Omental fat pad (tissue), 3 donors: ENCODE measurements at regions not wholly inside any gene's neighbourhood (a gene's known extent, or its start where the extent isn't known, plus 50 kb on each side); places are given as distances from the start of the nearest gene placed in this dataset.

Experiments used
- ATAC-seq: fragments of 150-250 bp; one replicate; pipeline ENCODE4 v1.9.1; 2016; ENCODE audit warnings: mild to moderate bottlenecking, moderate library complexity; ENCODE audit not compliant: low FRiP score
- DNase-seq: peaks from one replicate; pipeline ENCODE4 v3.0.0-alpha.2; 2019; ENCODE audit warnings: low spot score
- TF ChIP-seq, protein P1 (sequence below), 3 donors: fragments of 450-650 bp; IDR thresholded peaks; one replicate each; pipeline ENCODE4 v1.5.1; 2016 to 2017; ENCODE audit warnings: antibody characterized with exemption in 3 of 3, mild to moderate bottlenecking in 3 of 3, moderate library complexity in 2 of 3

DNA sequence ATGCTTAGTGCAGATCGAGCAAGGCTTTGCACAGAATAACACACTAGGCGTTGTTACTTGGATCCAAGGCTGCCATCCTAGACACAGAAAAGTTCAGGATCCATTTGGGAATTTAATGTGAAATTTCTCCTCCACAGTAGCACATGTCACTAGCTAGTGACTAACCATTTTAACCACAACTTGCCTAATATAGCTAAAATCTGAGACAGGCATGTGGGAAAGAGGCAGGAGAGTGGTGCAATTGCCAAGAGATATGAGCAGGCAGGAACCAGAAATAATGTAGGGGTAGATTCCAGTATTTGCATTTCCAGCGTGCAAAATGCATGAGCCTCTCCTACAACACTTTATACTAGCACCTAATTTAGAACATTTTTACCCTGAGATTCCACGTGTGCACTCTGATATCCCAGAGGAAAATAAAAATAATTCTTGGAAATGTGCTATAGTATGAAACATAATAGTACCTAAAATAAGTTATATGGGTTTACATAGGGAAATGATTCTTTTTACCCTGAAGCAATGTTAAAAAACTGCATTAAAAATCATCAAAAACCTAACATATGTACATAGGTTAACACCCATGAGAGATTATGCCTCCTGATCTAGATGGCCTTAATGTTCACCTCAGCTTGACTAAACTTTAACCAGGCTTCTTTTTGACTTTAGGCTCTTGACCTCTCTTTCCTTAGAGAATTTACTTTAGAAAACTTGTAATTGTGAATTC, 1230.6 kb upstream of the NUDT12 start:
- TF ChIP-seq, protein P1, sequence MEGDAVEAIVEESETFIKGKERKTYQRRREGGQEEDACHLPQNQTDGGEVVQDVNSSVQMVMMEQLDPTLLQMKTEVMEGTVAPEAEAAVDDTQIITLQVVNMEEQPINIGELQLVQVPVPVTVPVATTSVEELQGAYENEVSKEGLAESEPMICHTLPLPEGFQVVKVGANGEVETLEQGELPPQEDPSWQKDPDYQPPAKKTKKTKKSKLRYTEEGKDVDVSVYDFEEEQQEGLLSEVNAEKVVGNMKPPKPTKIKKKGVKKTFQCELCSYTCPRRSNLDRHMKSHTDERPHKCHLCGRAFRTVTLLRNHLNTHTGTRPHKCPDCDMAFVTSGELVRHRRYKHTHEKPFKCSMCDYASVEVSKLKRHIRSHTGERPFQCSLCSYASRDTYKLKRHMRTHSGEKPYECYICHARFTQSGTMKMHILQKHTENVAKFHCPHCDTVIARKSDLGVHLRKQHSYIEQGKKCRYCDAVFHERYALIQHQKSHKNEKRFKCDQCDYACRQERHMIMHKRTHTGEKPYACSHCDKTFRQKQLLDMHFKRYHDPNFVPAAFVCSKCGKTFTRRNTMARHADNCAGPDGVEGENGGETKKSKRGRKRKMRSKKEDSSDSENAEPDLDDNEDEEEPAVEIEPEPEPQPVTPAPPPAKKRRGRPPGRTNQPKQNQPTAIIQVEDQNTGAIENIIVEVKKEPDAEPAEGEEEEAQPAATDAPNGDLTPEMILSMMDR (IDR thresholded peaks at IDR 0.05): no peak
- ATAC-seq (no peak), DNase-seq (no peak)

DNA sequence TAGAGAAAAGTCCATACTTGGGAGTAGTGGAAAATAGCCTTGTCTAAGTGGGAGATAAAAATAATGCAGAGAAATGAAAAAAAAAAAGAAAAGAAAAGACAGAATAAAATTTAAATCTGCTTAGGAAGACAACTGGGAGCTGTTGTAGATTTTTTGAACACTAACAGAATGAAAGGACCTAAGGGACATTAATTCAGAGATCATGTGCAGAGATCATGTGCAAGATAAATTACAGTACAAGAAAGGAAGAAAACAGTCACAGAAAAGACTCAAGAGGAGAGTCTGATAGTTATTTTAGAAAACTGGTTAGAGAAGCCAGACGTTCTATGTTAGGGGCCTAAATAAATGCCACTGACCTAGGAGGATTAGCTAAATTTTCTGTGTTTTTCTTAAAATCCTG, 1226.8 kb upstream of the NUDT12 start:
- TF ChIP-seq, protein P1 (IDR thresholded peaks at IDR 0.05): no peak
- DNase-seq (no peak), ATAC-seq (no peak)

DNA sequence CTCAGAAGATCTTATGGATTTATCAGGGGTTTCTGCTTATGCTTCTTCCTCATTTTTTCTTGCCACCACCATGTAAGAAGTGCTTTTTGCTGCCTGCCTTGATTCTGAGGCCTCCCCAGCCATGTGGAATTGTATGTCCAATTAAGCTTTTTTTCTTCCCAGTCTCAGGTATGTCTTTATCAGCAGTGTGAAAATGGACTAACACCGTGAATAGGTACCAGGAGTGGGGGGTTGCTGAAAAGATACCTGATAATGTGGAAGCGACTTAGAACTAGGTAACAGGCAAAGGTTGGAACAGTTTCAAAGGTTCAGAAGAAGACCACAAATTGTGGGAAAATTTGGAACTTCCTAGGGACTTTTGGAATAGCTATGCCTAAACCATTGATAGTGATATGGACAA, 1222.5 kb upstream of the NUDT12 start:
- ATAC-seq: no peak
- TF ChIP-seq, protein P1 (IDR thresholded peaks at IDR 0.05): no peak
- DNase-seq: no peak

DNA sequence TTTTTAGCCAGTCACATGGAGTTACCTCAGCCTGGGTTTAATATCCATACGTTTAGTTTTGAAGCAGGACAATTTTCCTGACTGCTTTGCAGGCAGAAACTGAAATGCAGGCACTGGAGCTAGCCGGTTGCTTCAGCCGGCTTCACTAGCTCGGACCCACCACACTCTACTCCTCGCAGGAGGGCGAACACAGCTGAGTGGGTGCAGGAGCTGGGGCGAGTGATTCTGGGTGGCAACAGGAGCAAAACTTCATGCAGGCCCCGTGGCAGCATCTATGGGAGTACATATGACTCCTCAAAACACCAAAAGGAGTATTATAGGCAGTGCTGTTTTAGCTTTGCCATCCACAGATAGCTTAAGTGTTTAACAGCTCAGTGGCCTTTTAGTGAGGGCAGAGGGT, 1211.8 kb upstream of the NUDT12 start:
- TF ChIP-seq, protein P1 (IDR thresholded peaks at IDR 0.05): no peak
- DNase-seq (no peak), ATAC-seq (no peak)

DNA sequence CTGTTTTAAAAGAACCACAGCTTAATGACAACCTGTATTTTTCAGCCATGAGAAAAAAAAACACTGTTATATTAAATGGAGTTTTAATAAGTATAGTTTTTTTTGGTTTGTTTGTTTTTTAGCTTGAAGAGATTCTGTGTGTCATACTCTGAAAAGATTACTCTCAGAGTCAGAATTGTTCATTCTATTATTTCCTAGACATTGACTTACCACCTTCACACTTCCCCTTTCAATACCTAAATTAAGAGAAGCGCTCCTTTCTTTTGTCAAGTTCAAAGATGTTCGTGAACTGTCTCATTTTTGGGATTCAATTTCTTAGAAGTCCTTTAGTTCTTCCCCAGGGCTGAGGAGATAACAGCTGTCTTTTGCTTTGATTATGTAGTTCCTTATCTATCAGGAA, 1201.6 kb upstream of the NUDT12 start:
- DNase-seq: no peak
- TF ChIP-seq, protein P1 (IDR thresholded peaks at IDR 0.05): no peak
- no peak for ATAC-seq

DNA sequence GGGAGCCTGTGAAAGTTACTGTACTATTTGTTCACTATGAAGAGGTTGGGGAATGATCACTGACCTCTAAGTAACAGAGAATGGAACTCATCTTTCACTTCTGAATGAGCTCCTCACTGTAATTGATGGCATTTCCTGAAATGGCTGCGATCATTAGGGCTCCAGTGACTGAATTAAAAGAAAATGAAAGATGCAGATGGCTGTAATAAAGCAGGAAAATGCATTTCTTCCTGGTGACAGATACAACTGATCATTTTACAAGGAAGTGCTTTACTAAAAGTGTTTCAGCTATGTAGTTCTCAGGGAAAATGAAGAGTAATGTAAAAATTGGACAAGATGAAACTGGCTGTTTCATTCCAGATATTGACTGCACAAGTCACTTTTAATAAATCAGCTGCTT, 1200.6 kb upstream of the NUDT12 start:
- DNase-seq (no peak), ATAC-seq (no peak)
- TF ChIP-seq, protein P1 (IDR thresholded peaks at IDR 0.05): no peak

DNA sequence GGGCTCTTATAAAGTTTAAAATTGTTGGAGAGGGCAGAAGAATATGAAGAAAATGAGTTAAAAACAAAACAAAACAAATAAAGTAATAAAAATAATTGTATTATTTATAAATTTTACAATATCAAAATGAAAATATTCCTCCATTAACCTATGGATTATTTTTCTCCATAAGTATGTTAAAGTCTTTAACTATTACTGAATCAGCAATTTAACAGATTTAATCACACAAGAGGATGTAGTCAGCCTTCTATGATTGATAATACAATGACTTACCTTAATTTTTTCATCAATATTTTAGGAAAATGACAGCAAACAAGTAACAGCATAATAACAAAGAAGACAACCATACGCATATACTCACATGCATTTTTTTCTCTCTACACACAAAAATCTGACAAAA, 1195.3 kb upstream of the NUDT12 start:
- DNase-seq (no peak), ATAC-seq (no peak)
- TF ChIP-seq, protein P1 (IDR thresholded peaks at IDR 0.05): no peak
